GM23338 (cell line): ENCODE measurements at regions not wholly inside any gene's neighbourhood (a gene's known extent, or its start where the extent isn't known, plus 50 kb on each side); places are given as distances from the start of the nearest gene placed in this dataset.

Source experiments
- CREB1 ChIP-seq: fragments of 250-450 bp; sonication (Bioruptor Pico); IDR thresholded peaks from 2 replicates; pipeline ENCODE4 v1.5.0; 2020; ENCODE audit warnings: low read depth, mild to moderate bottlenecking, moderate library complexity
- EZH2 ChIP-seq: fragments of 200-600 bp; sonication (generic); IDR thresholded peaks from one replicate; pipeline ENCODE4 v1.8.0; 2017; ENCODE audit warnings: antibody characterized with exemption, mild to moderate bottlenecking, low read depth; ENCODE audit not compliant: unreplicated experiment
- EZH2phosphoT487 ChIP-seq: fragments of 200-600 bp; sonication (generic); IDR thresholded peaks from one replicate; pipeline ENCODE4 v1.8.1; 2018; ENCODE audit warnings: antibody characterized with exemption; ENCODE audit not compliant: unreplicated experiment
- JUNB ChIP-seq: IDR thresholded peaks from one replicate; pipeline ENCODE4 v1.6.1; 2016; ENCODE audit warnings: antibody characterized with exemption; ENCODE audit not compliant: unreplicated experiment
- POLR2AphosphoS5 ChIP-seq: IDR thresholded peaks from 2 replicates; pipeline ENCODE4 v1.6.1; 2016; ENCODE audit warnings: antibody characterized with exemption, low read depth
- ZNF331 ChIP-seq: fragments of 250-450 bp; sonication (Bioruptor Pico); IDR thresholded peaks from 2 replicates; pipeline ENCODE4 v1.5.0; 2020; ENCODE audit warnings: low read depth, mild to moderate bottlenecking, moderate library complexity
- TF ChIP-seq, protein P1 (sequence below), 2 experiments: fragments of 200-600 bp in 1 of 2; sonication (generic) in 1 of 2; conservative IDR thresholded peaks; 2 replicates each; pipeline versions ENCODE4 v1.5.1 to v1.6.1; 2016 to 2017; ENCODE audit warnings: antibody characterized with exemption in 2 of 2, low read depth in 2 of 2, mild to moderate bottlenecking in 2 of 2, moderate library complexity in 1 of 2
- TF ChIP-seq, protein P2 (sequence below): IDR thresholded peaks from one replicate; pipeline ENCODE4 v1.6.1; 2018; ENCODE audit warnings: antibody characterized with exemption; ENCODE audit not compliant: unreplicated experiment
- TF ChIP-seq, protein P3 (sequence below): fragments of 250-450 bp; sonication (Bioruptor Pico); IDR thresholded peaks from 2 replicates; pipeline ENCODE4 v1.5.0; 2020; ENCODE audit warnings: mild to moderate bottlenecking, moderate library complexity

DNA sequence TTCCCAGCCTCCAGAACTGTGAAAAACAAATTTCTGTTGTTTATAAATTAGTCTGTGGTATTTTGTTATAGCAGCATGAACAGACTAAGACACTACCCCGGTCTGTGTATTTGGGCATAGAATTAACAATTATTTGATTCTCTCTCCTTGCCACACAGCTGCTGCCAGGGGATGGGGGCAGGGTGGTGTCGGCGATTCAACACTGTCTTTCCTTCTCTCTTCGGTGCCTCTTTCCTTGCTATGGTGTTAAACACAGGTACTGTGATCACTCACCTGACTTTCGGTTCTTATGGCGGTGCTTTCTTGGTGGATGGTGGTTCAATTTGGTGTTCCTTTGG, 50.8 kb upstream of the CTAGE1 start:
- TF ChIP-seq, protein P1, sequence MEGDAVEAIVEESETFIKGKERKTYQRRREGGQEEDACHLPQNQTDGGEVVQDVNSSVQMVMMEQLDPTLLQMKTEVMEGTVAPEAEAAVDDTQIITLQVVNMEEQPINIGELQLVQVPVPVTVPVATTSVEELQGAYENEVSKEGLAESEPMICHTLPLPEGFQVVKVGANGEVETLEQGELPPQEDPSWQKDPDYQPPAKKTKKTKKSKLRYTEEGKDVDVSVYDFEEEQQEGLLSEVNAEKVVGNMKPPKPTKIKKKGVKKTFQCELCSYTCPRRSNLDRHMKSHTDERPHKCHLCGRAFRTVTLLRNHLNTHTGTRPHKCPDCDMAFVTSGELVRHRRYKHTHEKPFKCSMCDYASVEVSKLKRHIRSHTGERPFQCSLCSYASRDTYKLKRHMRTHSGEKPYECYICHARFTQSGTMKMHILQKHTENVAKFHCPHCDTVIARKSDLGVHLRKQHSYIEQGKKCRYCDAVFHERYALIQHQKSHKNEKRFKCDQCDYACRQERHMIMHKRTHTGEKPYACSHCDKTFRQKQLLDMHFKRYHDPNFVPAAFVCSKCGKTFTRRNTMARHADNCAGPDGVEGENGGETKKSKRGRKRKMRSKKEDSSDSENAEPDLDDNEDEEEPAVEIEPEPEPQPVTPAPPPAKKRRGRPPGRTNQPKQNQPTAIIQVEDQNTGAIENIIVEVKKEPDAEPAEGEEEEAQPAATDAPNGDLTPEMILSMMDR (conservative IDR thresholded peaks at IDR 0.05; ENCODE audit: low read depth in 2 of 2) = no peak
- TF ChIP-seq POLR2AphosphoS5 = no peak
- TF ChIP-seq, protein P2, sequence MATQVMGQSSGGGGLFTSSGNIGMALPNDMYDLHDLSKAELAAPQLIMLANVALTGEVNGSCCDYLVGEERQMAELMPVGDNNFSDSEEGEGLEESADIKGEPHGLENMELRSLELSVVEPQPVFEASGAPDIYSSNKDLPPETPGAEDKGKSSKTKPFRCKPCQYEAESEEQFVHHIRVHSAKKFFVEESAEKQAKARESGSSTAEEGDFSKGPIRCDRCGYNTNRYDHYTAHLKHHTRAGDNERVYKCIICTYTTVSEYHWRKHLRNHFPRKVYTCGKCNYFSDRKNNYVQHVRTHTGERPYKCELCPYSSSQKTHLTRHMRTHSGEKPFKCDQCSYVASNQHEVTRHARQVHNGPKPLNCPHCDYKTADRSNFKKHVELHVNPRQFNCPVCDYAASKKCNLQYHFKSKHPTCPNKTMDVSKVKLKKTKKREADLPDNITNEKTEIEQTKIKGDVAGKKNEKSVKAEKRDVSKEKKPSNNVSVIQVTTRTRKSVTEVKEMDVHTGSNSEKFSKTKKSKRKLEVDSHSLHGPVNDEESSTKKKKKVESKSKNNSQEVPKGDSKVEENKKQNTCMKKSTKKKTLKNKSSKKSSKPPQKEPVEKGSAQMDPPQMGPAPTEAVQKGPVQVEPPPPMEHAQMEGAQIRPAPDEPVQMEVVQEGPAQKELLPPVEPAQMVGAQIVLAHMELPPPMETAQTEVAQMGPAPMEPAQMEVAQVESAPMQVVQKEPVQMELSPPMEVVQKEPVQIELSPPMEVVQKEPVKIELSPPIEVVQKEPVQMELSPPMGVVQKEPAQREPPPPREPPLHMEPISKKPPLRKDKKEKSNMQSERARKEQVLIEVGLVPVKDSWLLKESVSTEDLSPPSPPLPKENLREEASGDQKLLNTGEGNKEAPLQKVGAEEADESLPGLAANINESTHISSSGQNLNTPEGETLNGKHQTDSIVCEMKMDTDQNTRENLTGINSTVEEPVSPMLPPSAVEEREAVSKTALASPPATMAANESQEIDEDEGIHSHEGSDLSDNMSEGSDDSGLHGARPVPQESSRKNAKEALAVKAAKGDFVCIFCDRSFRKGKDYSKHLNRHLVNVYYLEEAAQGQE = no peak
- no peak for TF ChIP-seq CREB1
- no peak for TF ChIP-seq EZH2
- no peak for TF ChIP-seq EZH2phosphoT487
- TF ChIP-seq, protein P3, sequence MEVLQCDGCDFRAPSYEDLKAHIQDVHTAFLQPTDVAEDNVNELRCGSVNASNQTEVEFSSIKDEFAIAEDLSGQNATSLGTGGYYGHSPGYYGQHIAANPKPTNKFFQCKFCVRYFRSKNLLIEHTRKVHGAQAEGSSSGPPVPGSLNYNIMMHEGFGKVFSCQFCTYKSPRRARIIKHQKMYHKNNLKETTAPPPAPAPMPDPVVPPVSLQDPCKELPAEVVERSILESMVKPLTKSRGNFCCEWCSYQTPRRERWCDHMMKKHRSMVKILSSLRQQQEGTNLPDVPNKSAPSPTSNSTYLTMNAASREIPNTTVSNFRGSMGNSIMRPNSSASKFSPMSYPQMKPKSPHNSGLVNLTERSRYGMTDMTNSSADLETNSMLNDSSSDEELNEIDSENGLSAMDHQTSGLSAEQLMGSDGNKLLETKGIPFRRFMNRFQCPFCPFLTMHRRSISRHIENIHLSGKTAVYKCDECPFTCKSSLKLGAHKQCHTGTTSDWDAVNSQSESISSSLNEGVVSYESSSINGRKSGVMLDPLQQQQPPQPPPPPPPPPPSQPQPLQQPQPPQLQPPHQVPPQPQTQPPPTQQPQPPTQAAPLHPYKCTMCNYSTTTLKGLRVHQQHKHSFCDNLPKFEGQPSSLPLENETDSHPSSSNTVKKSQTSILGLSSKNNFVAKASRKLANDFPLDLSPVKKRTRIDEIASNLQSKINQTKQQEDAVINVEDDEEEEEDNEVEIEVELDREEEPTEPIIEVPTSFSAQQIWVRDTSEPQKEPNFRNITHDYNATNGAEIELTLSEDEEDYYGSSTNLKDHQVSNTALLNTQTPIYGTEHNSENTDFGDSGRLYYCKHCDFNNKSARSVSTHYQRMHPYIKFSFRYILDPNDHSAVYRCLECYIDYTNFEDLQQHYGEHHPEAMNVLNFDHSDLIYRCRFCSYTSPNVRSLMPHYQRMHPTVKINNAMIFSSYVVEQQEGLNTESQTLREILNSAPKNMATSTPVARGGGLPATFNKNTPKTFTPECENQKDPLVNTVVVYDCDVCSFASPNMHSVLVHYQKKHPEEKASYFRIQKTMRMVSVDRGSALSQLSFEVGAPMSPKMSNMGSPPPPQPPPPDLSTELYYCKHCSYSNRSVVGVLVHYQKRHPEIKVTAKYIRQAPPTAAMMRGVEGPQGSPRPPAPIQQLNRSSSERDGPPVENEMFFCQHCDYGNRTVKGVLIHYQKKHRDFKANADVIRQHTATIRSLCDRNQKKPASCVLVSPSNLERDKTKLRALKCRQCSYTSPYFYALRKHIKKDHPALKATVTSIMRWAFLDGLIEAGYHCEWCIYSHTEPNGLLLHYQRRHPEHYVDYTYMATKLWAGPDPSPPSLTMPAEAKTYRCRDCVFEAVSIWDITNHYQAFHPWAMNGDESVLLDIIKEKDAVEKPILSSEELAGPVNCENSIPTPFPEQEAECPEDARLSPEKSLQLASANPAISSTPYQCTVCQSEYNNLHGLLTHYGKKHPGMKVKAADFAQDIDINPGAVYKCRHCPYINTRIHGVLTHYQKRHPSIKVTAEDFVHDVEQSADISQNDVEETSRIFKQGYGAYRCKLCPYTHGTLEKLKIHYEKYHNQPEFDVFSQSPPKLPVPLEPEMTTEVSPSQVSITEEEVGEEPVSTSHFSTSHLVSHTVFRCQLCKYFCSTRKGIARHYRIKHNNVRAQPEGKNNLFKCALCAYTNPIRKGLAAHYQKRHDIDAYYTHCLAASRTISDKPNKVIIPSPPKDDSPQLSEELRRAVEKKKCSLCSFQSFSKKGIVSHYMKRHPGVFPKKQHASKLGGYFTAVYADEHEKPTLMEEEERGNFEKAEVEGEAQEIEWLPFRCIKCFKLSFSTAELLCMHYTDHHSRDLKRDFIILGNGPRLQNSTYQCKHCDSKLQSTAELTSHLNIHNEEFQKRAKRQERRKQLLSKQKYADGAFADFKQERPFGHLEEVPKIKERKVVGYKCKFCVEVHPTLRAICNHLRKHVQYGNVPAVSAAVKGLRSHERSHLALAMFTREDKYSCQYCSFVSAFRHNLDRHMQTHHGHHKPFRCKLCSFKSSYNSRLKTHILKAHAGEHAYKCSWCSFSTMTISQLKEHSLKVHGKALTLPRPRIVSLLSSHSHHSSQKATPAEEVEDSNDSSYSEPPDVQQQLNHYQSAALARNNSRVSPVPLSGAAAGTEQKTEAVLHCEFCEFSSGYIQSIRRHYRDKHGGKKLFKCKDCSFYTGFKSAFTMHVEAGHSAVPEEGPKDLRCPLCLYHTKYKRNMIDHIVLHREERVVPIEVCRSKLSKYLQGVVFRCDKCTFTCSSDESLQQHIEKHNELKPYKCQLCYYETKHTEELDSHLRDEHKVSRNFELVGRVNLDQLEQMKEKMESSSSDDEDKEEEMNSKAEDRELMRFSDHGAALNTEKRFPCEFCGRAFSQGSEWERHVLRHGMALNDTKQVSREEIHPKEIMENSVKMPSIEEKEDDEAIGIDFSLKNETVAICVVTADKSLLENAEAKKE (CRISPR knock-in tag) = no peak
- no peak for TF ChIP-seq JUNB
- no peak for TF ChIP-seq ZNF331 (CRISPR knock-in tag)
